K562 (cell line): ENCODE measurements at regions not wholly inside any gene's neighbourhood (a gene's known extent, or its start where the extent isn't known, plus 50 kb on each side); places are given as distances from the start of the nearest gene placed in this dataset.

Experiments used
- ATF1 ChIP-seq, 2 experiments: fragments of 450-650 bp in 1 of 2; IDR thresholded peaks; 2 replicates each; pipeline ENCODE4 v1.6.1; 2016; ENCODE audit warnings: missing compliant biosample characterization in 1 of 2, missing genetic modification characterization in 1 of 2
- BRCA1 ChIP-seq, 2 experiments: fragments of 450-650 bp in 1 of 2; sonication (generic) in 1 of 2; formaldehyde crosslinking in 1 of 2; IDR thresholded peaks; 2 replicates each; pipeline versions ENCODE4 v1.5.0 to v1.6.1; 2017 to 2020; ENCODE audit warnings: mild to moderate bottlenecking in 1 of 2, missing genetic modification reagents in 1 of 2
- CCAR2 ChIP-seq: fragments of 200-400 bp; formaldehyde crosslinking; IDR thresholded peaks from 2 replicates; pipeline ENCODE4 v1.6.1; 2017; ENCODE audit warnings: mild to moderate bottlenecking, low read depth, low read length
- CHD4 ChIP-seq: fragments of 200-600 bp; sonication (generic); IDR thresholded peaks from 3 replicates; pipeline ENCODE4 v1.6.1; 2012; ENCODE audit warnings: low read depth, mild to moderate bottlenecking, mixed read lengths, low read length, inconsistent platforms; ENCODE audit not compliant: insufficient read depth, insufficient replicate concordance, poor library complexity, severe bottlenecking
- CSDE1 ChIP-seq, 2 experiments: fragments of 450-650 bp; IDR thresholded peaks; 2 replicates each; pipeline ENCODE4 v1.6.1; 2016; ENCODE audit warnings: mild to moderate bottlenecking in 1 of 2
- MEF2D ChIP-seq: conservative IDR thresholded peaks from 2 replicates; pipeline ENCODE4 v1.6.1; 2016; ENCODE audit warnings: low read depth, missing genetic modification characterization, missing compliant biosample characterization
- PRPF4 ChIP-seq: fragments of 200-400 bp; formaldehyde crosslinking; IDR thresholded peaks from one replicate; pipeline ENCODE4 v1.6.1; 2017; ENCODE audit warnings: low read length, low read depth, mild to moderate bottlenecking; ENCODE audit not compliant: insufficient read depth, poor library complexity, severe bottlenecking
- RBM25 ChIP-seq: fragments of 200-400 bp; formaldehyde crosslinking; IDR thresholded peaks from 2 replicates; pipeline ENCODE4 v1.6.1; 2018; ENCODE audit warnings: low read length, low read depth, moderate library complexity; ENCODE audit not compliant: severe bottlenecking
- RERE ChIP-seq: sonication (generic); formaldehyde crosslinking; IDR thresholded peaks from 2 replicates; pipeline ENCODE4 v1.8.0; 2023; ENCODE audit warnings: missing genetic modification reagents, mild to moderate bottlenecking, borderline replicate concordance
- ZBTB26 ChIP-seq: fragments of 450-650 bp; formaldehyde crosslinking; IDR thresholded peaks from 2 replicates; pipeline ENCODE4 v1.4.0; 2022; ENCODE audit warnings: missing genetic modification characterization
- ZNF175 ChIP-seq: fragments of 200-800 bp; sonication (Bioruptor generic); IDR thresholded peaks from 2 replicates; pipeline ENCODE4 v1.6.1; 2016; ENCODE audit warnings: low read depth, mild to moderate bottlenecking, missing genetic modification characterization, missing compliant biosample characterization
- ZNF609 ChIP-seq: sonication (generic); formaldehyde crosslinking; IDR thresholded peaks from 2 replicates; pipeline ENCODE4 v1.8.1; 2023; ENCODE audit warnings: missing genetic modification reagents, mild to moderate bottlenecking, borderline replicate concordance

- 0 out of 2 replicates have a peak, but pooled peaks have one; percentile 54 for TF ChIP-seq MEF2D
- no peak for TF ChIP-seq ZNF609
- TF ChIP-seq PRPF4, result no peak
- TF ChIP-seq ZNF175 (CRISPR knock-in tag), result peak; percentile 44; the same call in 1 of the 2 replicates
- TF ChIP-seq ATF1 (CRISPR knock-in tag; IDR thresholded peaks at IDR 0.05), result no peak
- peak; percentile 75 for TF ChIP-seq ATF1 (tag; IDR thresholded peaks at IDR 0.05)
- TF ChIP-seq RBM25, result no peak
- no peak; a peak in 1 of 4 replicates for TF ChIP-seq CSDE1 (IDR thresholded peaks at IDR 0.05)
- TF ChIP-seq CCAR2, result no peak
- no peak for TF ChIP-seq RERE (CRISPR knock-in tag)
- no peak for TF ChIP-seq ZBTB26 (CRISPR knock-in tag)
- TF ChIP-seq BRCA1 (IDR thresholded peaks at IDR 0.05), result no peak
- TF ChIP-seq BRCA1 (CRISPR knock-in tag; IDR thresholded peaks at IDR 0.05), result no peak
- no peak for TF ChIP-seq CHD4
Observed at GRCh38 chr3:193853511-193854219, 260.7 kb downstream of the OPA1 start (continued).
